ENCODE measurements at regions not wholly inside any gene's neighbourhood (a gene's known extent, or its start where the extent isn't known, plus 50 kb on each side); places are given as distances from the start of the nearest gene placed in this dataset.

DNA sequence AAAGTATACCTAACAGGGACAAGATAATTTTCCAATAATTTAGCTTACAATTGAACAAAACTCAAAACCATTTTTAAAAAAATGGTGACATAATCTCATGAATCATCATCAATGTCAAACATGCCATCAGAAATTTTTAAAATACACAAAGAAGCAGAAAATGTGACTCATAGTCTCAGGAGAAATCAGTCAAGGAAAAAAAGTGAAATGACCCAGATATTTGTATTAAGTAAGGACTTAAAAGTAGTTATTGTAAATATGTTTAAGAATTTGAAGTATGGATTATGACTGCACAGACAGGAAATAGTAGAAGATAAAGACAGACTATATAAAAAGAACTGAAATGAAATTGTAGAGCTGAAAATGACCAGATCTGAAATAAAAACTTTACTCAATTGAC is 473.9 kb upstream of the SYT4 start:
- H3K36me3 ChIP-seq (ENCODE audit: control insufficient read depth, insufficient read depth, low read length) = no peaks in the 10 kb centered on the region
- no peaks in the 10 kb centered on the region for H3K27me3 ChIP-seq (ENCODE audit: control insufficient read depth, insufficient read depth, low read length)
- no peaks in the 10 kb centered on the region for H3K4me1 ChIP-seq (ENCODE audit: control insufficient read depth, insufficient read depth, low read length)
- H3K4me3 ChIP-seq (ENCODE audit: low read length) = no peak overlapping the region
- DNase-seq (ENCODE audit: low read depth, low spot score) = no peak
- no peak overlapping the region for H3K27ac ChIP-seq (ENCODE audit: low read length)
- H3K9me3 ChIP-seq (ENCODE audit: control insufficient read depth, insufficient read depth, low read length) = no peaks in the 10 kb centered on the region

DNA sequence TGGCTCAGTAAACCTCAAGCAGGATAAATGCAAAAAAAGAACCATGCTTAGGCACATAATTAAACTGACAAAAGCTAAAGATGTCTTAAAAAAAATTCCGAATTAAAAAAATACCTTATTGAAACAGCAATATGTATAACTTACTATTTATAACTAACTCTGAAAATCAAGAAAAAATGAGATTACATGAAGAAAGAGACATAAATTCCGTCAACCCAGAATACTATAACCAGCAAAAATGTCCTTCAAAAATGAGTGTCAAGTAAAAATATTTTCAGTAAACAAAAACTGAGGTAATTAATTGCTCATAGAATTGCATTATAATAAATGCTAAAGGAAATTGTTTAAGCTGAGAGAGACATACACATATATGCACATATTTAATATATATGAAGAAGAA is 474.5 kb upstream of the SYT4 start:
- no peaks in the 10 kb centered on the region for H3K4me1 ChIP-seq (ENCODE audit: control insufficient read depth, insufficient read depth, low read length)
- DNase-seq (ENCODE audit: low read depth, low spot score) = no peak
- whole genome bisulfite sequencing (ENCODE audit: insufficient coverage, insufficient read length) = no CpG with 5 or more reads among the region's 2 CpGs
- no peaks in the 10 kb centered on the region for H3K9me3 ChIP-seq (ENCODE audit: control insufficient read depth, insufficient read depth, low read length)
- no peaks in the 10 kb centered on the region for H3K27me3 ChIP-seq (ENCODE audit: control insufficient read depth, insufficient read depth, low read length)
- no peak overlapping the region for H3K27ac ChIP-seq (ENCODE audit: low read length)
- no peaks in the 10 kb centered on the region for H3K36me3 ChIP-seq (ENCODE audit: control insufficient read depth, insufficient read depth, low read length)
- H3K4me3 ChIP-seq (ENCODE audit: low read length) = no peak overlapping the region

- Histone ChIP-seq H3K4me1 (ENCODE audit: control insufficient read depth, insufficient read depth, low read length) (peaks cover 3% of the 10 kb centered on the region), H3K9me3 (ENCODE audit: control insufficient read depth, insufficient read depth, low read length) (no peaks in the 10 kb centered on the region), H3K36me3 (ENCODE audit: control insufficient read depth, insufficient read depth, low read length) (no peaks in the 10 kb centered on the region), H3K4me3 (ENCODE audit: low read length) (no peak overlapping the region), H3K27ac (ENCODE audit: low read length) (no peak overlapping the region), H3K27me3 (ENCODE audit: control insufficient read depth, insufficient read depth, low read length) (no peaks in the 10 kb centered on the region)
- no peak for DNase-seq (ENCODE audit: low read depth, low spot score)
- no CpG with 5 or more reads among the region's 1 CpG for WGBS (ENCODE audit: insufficient coverage, insufficient read length)
Observed at GRCh38 chr18:43757273-43757672, 480.0 kb upstream of the SYT4 start.

DNA sequence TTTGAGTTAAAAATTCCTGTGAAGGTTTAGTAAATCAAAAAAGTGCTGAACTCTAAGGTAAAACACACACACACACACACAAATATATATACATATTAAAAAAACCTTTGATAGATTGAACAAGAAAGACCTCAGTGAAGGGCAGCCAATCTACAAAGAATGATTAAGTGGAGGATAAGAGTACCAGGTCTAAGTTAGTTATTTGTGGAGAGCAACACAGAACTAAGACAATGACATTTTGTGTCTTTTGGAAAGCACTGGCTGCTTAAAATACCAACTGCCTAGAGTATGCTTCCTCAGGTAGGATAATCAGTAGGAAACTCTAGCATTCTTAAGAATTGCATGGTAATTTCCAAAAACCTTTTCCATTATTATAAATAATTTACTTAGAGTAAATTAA is 481.4 kb upstream of the SYT4 start:
- peaks cover 3% of the 10 kb centered on the region for H3K4me1 ChIP-seq (ENCODE audit: control insufficient read depth, insufficient read depth, low read length)
- H3K4me3 ChIP-seq (ENCODE audit: low read length) = no peak overlapping the region
- DNase-seq (ENCODE audit: low read depth, low spot score) = no peak
- no peaks in the 10 kb centered on the region for H3K9me3 ChIP-seq (ENCODE audit: control insufficient read depth, insufficient read depth, low read length)
- no peak overlapping the region for H3K27ac ChIP-seq (ENCODE audit: low read length)
- no peaks in the 10 kb centered on the region for H3K36me3 ChIP-seq (ENCODE audit: control insufficient read depth, insufficient read depth, low read length)
- H3K27me3 ChIP-seq (ENCODE audit: control insufficient read depth, insufficient read depth, low read length) = no peaks in the 10 kb centered on the region

DNA sequence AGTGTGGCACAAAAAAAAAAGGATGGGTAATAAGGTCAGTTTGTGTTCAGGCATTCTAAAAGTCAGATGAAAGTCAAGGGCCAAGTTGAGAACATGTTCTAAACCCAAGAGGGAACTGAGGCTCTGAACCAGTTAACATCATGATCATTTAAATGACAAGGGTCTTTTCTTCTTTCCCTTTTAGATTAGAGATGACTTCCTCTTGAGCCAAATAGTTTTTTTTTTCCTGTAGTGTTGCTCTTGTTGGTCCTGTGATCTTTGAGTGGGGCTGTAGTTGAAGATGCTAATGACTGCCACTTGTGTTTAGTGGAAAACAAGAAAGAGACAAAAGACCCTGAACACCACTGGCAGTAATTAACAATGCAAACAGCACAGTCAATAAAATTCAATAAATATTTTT is 482.7 kb upstream of the SYT4 start:
- no peak for DNase-seq (ENCODE audit: low read depth, low spot score)
- Histone ChIP-seq H3K27me3 (ENCODE audit: control insufficient read depth, insufficient read depth, low read length) (no peaks in the 10 kb centered on the region), H3K4me1 (ENCODE audit: control insufficient read depth, insufficient read depth, low read length) (peaks cover 3% of the 10 kb centered on the region), H3K4me3 (ENCODE audit: low read length) (no peak overlapping the region), H3K27ac (ENCODE audit: low read length) (no peak overlapping the region), H3K36me3 (ENCODE audit: control insufficient read depth, insufficient read depth, low read length) (no peaks in the 10 kb centered on the region), H3K9me3 (ENCODE audit: control insufficient read depth, insufficient read depth, low read length) (no peaks in the 10 kb centered on the region)

- Histone ChIP-seq H3K27me3 (ENCODE audit: control insufficient read depth, insufficient read depth, low read length) (no peaks in the 10 kb centered on the region), H3K27ac (ENCODE audit: low read length) (no peak overlapping the region), H3K36me3 (ENCODE audit: control insufficient read depth, insufficient read depth, low read length) (no peaks in the 10 kb centered on the region), H3K4me3 (ENCODE audit: low read length) (no peak overlapping the region), H3K9me3 (ENCODE audit: control insufficient read depth, insufficient read depth, low read length) (no peaks in the 10 kb centered on the region), H3K4me1 (ENCODE audit: control insufficient read depth, insufficient read depth, low read length) (no peaks in the 10 kb centered on the region; the same call in 1 of the 2 replicates)
- DNase-seq (ENCODE audit: low read depth, low spot score) = no peak
- WGBS (ENCODE audit: insufficient coverage, insufficient read length) = no CpG with 5 or more reads among the region's 1 CpG
Observed at GRCh38 chr18:43772907-43773306, 495.6 kb upstream of the SYT4 start.

GRCh38 chr18:43774497-43774896 is 497.2 kb upstream of the SYT4 start:
- H3K4me1 ChIP-seq (ENCODE audit: control insufficient read depth, insufficient read depth, low read length) = no peaks in the 10 kb centered on the region; the same call in 1 of the 2 replicates
- DNase-seq (ENCODE audit: low read depth, low spot score) = no peak
- H3K36me3 ChIP-seq (ENCODE audit: control insufficient read depth, insufficient read depth, low read length) = no peaks in the 10 kb centered on the region
- no peak overlapping the region for H3K4me3 ChIP-seq (ENCODE audit: low read length)
- H3K27me3 ChIP-seq (ENCODE audit: control insufficient read depth, insufficient read depth, low read length) = no peaks in the 10 kb centered on the region
- H3K27ac ChIP-seq (ENCODE audit: low read length) = no peak overlapping the region
- no CpG with 5 or more reads among the region's 5 CpGs for WGBS (ENCODE audit: insufficient coverage, insufficient read length)
- no peaks in the 10 kb centered on the region for H3K9me3 ChIP-seq (ENCODE audit: control insufficient read depth, insufficient read depth, low read length)

DNA sequence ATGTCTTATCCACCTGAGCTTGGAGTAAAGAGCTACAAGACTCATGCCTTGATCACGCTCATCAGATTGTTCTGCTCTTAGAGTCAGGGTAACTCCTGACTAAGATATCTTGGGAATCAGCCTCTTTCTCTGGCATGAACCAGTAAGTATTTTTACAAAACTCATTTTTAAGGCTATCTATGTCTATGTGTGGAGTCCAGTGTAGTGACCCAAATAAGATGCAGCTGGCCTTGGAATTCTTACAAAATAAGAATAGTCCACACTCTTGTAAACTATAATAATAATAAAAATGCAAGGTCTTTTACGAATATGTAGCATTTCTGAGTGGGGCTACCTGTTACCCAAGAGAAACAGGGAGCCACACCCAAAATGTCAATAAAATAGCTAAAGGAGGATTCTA is 498.3 kb upstream of the SYT4 start:
- H3K9me3 ChIP-seq (ENCODE audit: control insufficient read depth, insufficient read depth, low read length) = no peaks in the 10 kb centered on the region
- H3K27ac ChIP-seq (ENCODE audit: low read length) = no peak overlapping the region
- H3K4me1 ChIP-seq (ENCODE audit: control insufficient read depth, insufficient read depth, low read length) = no peaks in the 10 kb centered on the region; the same call in 1 of the 2 replicates
- H3K36me3 ChIP-seq (ENCODE audit: control insufficient read depth, insufficient read depth, low read length) = no peaks in the 10 kb centered on the region
- no CpG with 5 or more reads among the region's 2 CpGs for WGBS (ENCODE audit: insufficient coverage, insufficient read length)
- H3K27me3 ChIP-seq (ENCODE audit: control insufficient read depth, insufficient read depth, low read length) = no peaks in the 10 kb centered on the region
- no peak overlapping the region for H3K4me3 ChIP-seq (ENCODE audit: low read length)
- no peak for DNase-seq (ENCODE audit: low read depth, low spot score)

DNA sequence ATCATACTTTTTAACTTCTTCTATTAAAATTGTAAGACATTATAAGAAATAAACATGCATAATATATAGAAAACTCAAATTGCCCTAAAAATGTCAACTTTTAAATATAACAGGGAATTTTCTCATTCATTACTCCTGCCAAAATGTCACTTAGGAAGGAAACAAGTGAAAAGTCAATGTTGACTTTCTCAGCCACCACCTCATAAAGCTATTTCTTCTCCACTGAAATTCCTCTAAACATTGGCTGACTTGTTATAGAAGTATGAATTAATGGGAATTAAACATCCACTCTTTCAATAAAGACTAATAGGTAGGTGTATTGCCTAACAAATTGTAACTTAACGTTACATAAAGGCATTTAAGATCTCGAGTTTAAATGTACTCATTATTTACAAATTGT is 499.7 kb upstream of the SYT4 start:
- Histone ChIP-seq H3K27me3 (ENCODE audit: control insufficient read depth, insufficient read depth, low read length) (no peaks in the 10 kb centered on the region), H3K4me3 (ENCODE audit: low read length) (no peak overlapping the region), H3K9me3 (ENCODE audit: control insufficient read depth, insufficient read depth, low read length) (no peaks in the 10 kb centered on the region), H3K4me1 (ENCODE audit: control insufficient read depth, insufficient read depth, low read length) (no peaks in the 10 kb centered on the region; the same call in 1 of the 2 replicates), H3K36me3 (ENCODE audit: control insufficient read depth, insufficient read depth, low read length) (no peaks in the 10 kb centered on the region), H3K27ac (ENCODE audit: low read length) (no peak overlapping the region)
- DNase-seq (ENCODE audit: low read depth, low spot score) = no peak
- WGBS (ENCODE audit: insufficient coverage, insufficient read length) = no CpG with 5 or more reads among the region's 2 CpGs

GRCh38 chr18:43777636-43778304 is 500.5 kb upstream of the SYT4 start:
- no peaks in the 10 kb centered on the region for H3K9me3 ChIP-seq (ENCODE audit: control insufficient read depth, insufficient read depth, low read length)
- no peaks in the 10 kb centered on the region for H3K36me3 ChIP-seq (ENCODE audit: control insufficient read depth, insufficient read depth, low read length)
- no peaks in the 10 kb centered on the region; the same call in 1 of the 2 replicates for H3K4me1 ChIP-seq (ENCODE audit: control insufficient read depth, insufficient read depth, low read length)
- no peak for DNase-seq (ENCODE audit: low read depth, low spot score)
- WGBS (ENCODE audit: insufficient coverage, insufficient read length) = no CpG with 5 or more reads among the region's 2 CpGs
- H3K4me3 ChIP-seq (ENCODE audit: low read length) = no peak overlapping the region
- H3K27ac ChIP-seq (ENCODE audit: low read length) = no peak overlapping the region
- H3K27me3 ChIP-seq (ENCODE audit: control insufficient read depth, insufficient read depth, low read length) = no peaks in the 10 kb centered on the region

DNA sequence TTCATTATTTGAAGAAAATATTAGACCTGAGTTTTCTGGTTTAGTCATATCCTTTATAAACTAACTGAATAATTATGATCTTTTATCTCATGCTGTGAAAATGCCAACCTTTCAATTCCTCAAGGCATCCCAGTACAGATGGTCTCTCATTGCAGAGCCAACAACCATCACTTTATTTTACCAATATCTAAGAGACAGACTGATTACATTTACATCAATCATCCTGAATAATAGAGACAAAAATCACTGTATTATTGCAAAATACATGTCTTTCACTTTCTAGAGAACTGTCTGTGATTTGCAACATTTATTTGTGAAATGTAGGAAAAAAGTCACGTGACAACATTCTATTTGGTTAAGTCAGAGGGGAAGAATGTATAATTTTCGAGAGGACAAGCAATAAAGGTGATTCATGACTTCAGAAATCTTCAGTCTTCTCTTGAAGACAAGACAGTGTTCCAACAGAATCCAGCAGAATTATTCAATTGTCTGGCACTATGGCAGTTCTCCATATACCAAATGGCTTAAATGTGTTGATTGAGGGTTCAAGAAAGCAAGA is 503.6 kb upstream of the SYT4 start:
- no peak overlapping the region for H3K27ac ChIP-seq (ENCODE audit: low read length)
- DNase-seq (ENCODE audit: low read depth, low spot score) = no peak
- WGBS (ENCODE audit: insufficient coverage, insufficient read length) = no CpG with 5 or more reads among the region's 2 CpGs

More for the DNA sequence above, 503.6 kb upstream of the SYT4 start:
- H3K4me3 ChIP-seq (ENCODE audit: low read length) = no peak overlapping the region
- H3K4me1 ChIP-seq (ENCODE audit: control insufficient read depth, insufficient read depth, low read length) = no peaks in the 10 kb centered on the region
- no peaks in the 10 kb centered on the region for H3K27me3 ChIP-seq (ENCODE audit: control insufficient read depth, insufficient read depth, low read length)
- H3K36me3 ChIP-seq (ENCODE audit: control insufficient read depth, insufficient read depth, low read length) = no peaks in the 10 kb centered on the region
- H3K9me3 ChIP-seq (ENCODE audit: control insufficient read depth, insufficient read depth, low read length) = no peaks in the 10 kb centered on the region
